ENCODE measurements at regions not wholly inside any gene's neighbourhood (a gene's known extent, or its start where the extent isn't known, plus 50 kb on each side); places are given as distances from the start of the nearest gene placed in this dataset.

GRCh38 chr18:71541643-71542042 is 1002.5 kb downstream of the CBLN2 start:
- intact Hi-C loops (cut with DNase I; ENCODE audit: low total_unique reads) = no loop called here
- H3K4me3 ChIP-seq (ENCODE audit: low read depth, poor library complexity, severe bottlenecking) = no peak overlapping the region
- TF ChIP-seq CTCF (IDR thresholded peaks at IDR 0.05) (no peak), POLR2A (IDR thresholded peaks at IDR 0.05) (no peak)
- no peak for DNase-seq (ENCODE audit: low spot score in 2 of 2)
- WGBS, 2 donors = 86% methylated on average over 3 of the region's 3 CpGs

GRCh38 chr18:71529703-71530303 is 1014.3 kb downstream of the CBLN2 start:
- intact Hi-C loops (cut with DNase I; ENCODE audit: low total_unique reads) = no loop called here
- TF ChIP-seq POLR2A (IDR thresholded peaks at IDR 0.05) (no peak), CTCF (IDR thresholded peaks at IDR 0.05) (no peak)
- 42 to 50% methylated on average over 3 of the region's 3 CpGs for WGBS, 2 donors
- H3K4me3 ChIP-seq (ENCODE audit: low read depth, poor library complexity, severe bottlenecking) = no peak overlapping the region
- DNase-seq (ENCODE audit: low spot score in 2 of 2) = no peak

GRCh38 chr18:71523483-71524435 is 1020.4 kb downstream of the CBLN2 start:
- TF ChIP-seq POLR2A (IDR thresholded peaks at IDR 0.05) = no peak
- TF ChIP-seq CTCF (IDR thresholded peaks at IDR 0.05) = no peak
- no peak for DNase-seq (ENCODE audit: low spot score in 2 of 2)
- intact Hi-C loops (cut with DNase I; ENCODE audit: low total_unique reads) = no loop called here
- 72 to 82% methylated on average over 5 of the region's 5 CpGs for WGBS, 2 donors
- no peak overlapping the region for H3K4me3 ChIP-seq (ENCODE audit: low read depth, poor library complexity, severe bottlenecking)

GRCh38 chr18:71505526-71505925 is 1038.6 kb downstream of the CBLN2 start:
- H3K4me3 ChIP-seq (ENCODE audit: low read depth, poor library complexity, severe bottlenecking) = no peak overlapping the region
- TF ChIP-seq POLR2A (IDR thresholded peaks at IDR 0.05) (no peak), CTCF (IDR thresholded peaks at IDR 0.05) (no peak)
- intact Hi-C loops (cut with DNase I; ENCODE audit: low total_unique reads) = no loop called here
- 40 to 46% methylated on average over 2 of the region's 2 CpGs for WGBS, 2 donors
- DNase-seq (ENCODE audit: low spot score in 2 of 2) = no peak

- no peak for TF ChIP-seq CTCF (IDR thresholded peaks at IDR 0.05)
- no peak for TF ChIP-seq POLR2A (IDR thresholded peaks at IDR 0.05)
- H3K4me3 ChIP-seq (ENCODE audit: low read depth, poor library complexity, severe bottlenecking) = no peak overlapping the region
- intact Hi-C loops (cut with DNase I; ENCODE audit: low total_unique reads) = no loop called here
- DNase-seq (ENCODE audit: low spot score in 2 of 2) = no peak
These were observed 1040.9 kb downstream of the CBLN2 start for GRCh38 chr18:71503222-71503621.
